K562 (cell line): ENCODE measurements at regions not wholly inside any gene's neighbourhood (a gene's known extent, or its start where the extent isn't known, plus 50 kb on each side); places are given as distances from the start of the nearest gene placed in this dataset.

ENCODE experiments used
- CTCF ChIP-seq, 3 experiments: IDR thresholded peaks in 2 of 3; conservative IDR thresholded peaks in 1 of 3; 2 replicates each; pipeline ENCODE4 v1.5.1; 2011 to 2012; ENCODE audit warnings: low read length in 3 of 3, mild to moderate bottlenecking in 3 of 3, control low read depth in 2 of 3, improper control_type of control experiment in 1 of 3, inconsistent platforms in 1 of 3, low read depth in 1 of 3, mixed read lengths in 1 of 3, moderate library complexity in 1 of 3; ENCODE audit not compliant: insufficient read depth in 2 of 3
- KLF6 ChIP-seq: fragments of 250-450 bp; sonication (Bioruptor Pico); IDR thresholded peaks from 2 replicates; pipeline ENCODE4 v1.4.0; 2020; ENCODE audit warnings: mild to moderate bottlenecking, moderate library complexity, borderline replicate concordance
- POLR2A ChIP-seq: fragments of 450-650 bp; conservative IDR thresholded peaks from 2 replicates; pipeline ENCODE4 v1.6.1; 2016

GRCh38 chr10:108544500-108545120 lies 1378.7 kb downstream of the XPNPEP1 start:
- TF ChIP-seq CTCF (IDR thresholded peaks at IDR 0.05 in 2 of 3, conservative IDR thresholded peaks at IDR 0.05 in 1 of 3; ENCODE audit: insufficient read depth in 2 of 3, low read depth in 1 of 3, low read length in 3 of 3) (peak; percentile 38 to 59 (median 45)), POLR2A (no peak), KLF6 (CRISPR knock-in tag) (no peak)
